ENCODE measurements at regions not wholly inside any gene's neighbourhood (a gene's known extent, or its start where the extent isn't known, plus 50 kb on each side); places are given as distances from the start of the nearest gene placed in this dataset.

- no peak overlapping the region for H2BK120ac ChIP-seq (ENCODE audit: low read depth, low read length)
Measured at GRCh38 chr9:73649552-73649951, 497.9 kb downstream of the ANXA1 start.

More at GRCh38 chr9:73649552-73649951, 497.9 kb downstream of the ANXA1 start:
- no peak overlapping the region for H3K9ac ChIP-seq (ENCODE audit: low read depth, low read length)
- H2AK5ac ChIP-seq (ENCODE audit: low read depth, low read length): no peak overlapping the region
- H3K4me1 ChIP-seq (ENCODE audit: control insufficient read depth, insufficient read depth, low read length): no peaks in the 10 kb centered on the region
- H3K14ac ChIP-seq (replicated peaks; ENCODE audit: low read depth, low read length): no peak overlapping the region
- H3K9me1 ChIP-seq (ENCODE audit: insufficient read depth, low read length): no peaks in the 10 kb centered on the region
- ChIA-PET CTCF (no interaction called here), POLR2A (ENCODE audit: unreplicated experiment) (no interaction called here)
- H3K27me3 ChIP-seq (ENCODE audit: control insufficient read depth, insufficient read depth, low read length): no peaks in the 10 kb centered on the region
- H3K9me3 ChIP-seq (ENCODE audit: control insufficient read depth, insufficient read depth, low read length): peaks cover 17% of the 10 kb centered on the region
- H3K4me3 ChIP-seq (ENCODE audit: insufficient read depth, low read depth, low read length): no peak overlapping the region
- no peak overlapping the region for H3K4me2 ChIP-seq (ENCODE audit: low read depth, low read length)
- no CpG with 5 or more reads among the region's 10 CpGs for WGBS, 2 experiments (ENCODE audit: extremely low coverage in 2 of 2, insufficient read length in 1 of 2)
- no peaks in the 10 kb centered on the region for H3K36me3 ChIP-seq (ENCODE audit: control insufficient read depth, insufficient read depth, low read length)
- no peak for TF ChIP-seq RCOR1 (IDR thresholded peaks at IDR 0.05; ENCODE audit: insufficient replicate concordance, low read length)
- no peak for TF ChIP-seq FOS (IDR thresholded peaks at IDR 0.05; ENCODE audit: low read depth, low read length)
- no peak for TF ChIP-seq RFX5 (IDR thresholded peaks at IDR 0.05; ENCODE audit: low read depth, low read length)
- TF ChIP-seq, protein P1, sequence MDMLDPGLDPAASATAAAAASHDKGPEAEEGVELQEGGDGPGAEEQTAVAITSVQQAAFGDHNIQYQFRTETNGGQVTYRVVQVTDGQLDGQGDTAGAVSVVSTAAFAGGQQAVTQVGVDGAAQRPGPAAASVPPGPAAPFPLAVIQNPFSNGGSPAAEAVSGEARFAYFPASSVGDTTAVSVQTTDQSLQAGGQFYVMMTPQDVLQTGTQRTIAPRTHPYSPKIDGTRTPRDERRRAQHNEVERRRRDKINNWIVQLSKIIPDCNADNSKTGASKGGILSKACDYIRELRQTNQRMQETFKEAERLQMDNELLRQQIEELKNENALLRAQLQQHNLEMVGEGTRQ (IDR thresholded peaks at IDR 0.05; ENCODE audit: low read depth, low read length): no peak
- no peak for TF ChIP-seq MAFK (IDR thresholded peaks at IDR 0.05; ENCODE audit: low read depth, low read length)
- TF ChIP-seq POLR2A (IDR thresholded peaks at IDR 0.05; ENCODE audit: low read depth, low read length): no peak
- no peak for TF ChIP-seq NFE2L2 (IDR thresholded peaks at IDR 0.05; ENCODE audit: low read depth, low read length)
- TF ChIP-seq CEBPB (IDR thresholded peaks at IDR 0.05; ENCODE audit: low read depth, low read length): no peak
- no peak for TF ChIP-seq MXI1 (IDR thresholded peaks at IDR 0.05; ENCODE audit: borderline replicate concordance, low read depth, low read length)
- no peak for TF ChIP-seq MAZ (IDR thresholded peaks at IDR 0.05; ENCODE audit: borderline replicate concordance, low read depth, low read length)
- TF ChIP-seq CHD1 (IDR thresholded peaks at IDR 0.05; ENCODE audit: low read depth, low read length): no peak
- no peak for TF ChIP-seq RAD21 (IDR thresholded peaks at IDR 0.05; ENCODE audit: low read length)
- TF ChIP-seq, protein P2, sequence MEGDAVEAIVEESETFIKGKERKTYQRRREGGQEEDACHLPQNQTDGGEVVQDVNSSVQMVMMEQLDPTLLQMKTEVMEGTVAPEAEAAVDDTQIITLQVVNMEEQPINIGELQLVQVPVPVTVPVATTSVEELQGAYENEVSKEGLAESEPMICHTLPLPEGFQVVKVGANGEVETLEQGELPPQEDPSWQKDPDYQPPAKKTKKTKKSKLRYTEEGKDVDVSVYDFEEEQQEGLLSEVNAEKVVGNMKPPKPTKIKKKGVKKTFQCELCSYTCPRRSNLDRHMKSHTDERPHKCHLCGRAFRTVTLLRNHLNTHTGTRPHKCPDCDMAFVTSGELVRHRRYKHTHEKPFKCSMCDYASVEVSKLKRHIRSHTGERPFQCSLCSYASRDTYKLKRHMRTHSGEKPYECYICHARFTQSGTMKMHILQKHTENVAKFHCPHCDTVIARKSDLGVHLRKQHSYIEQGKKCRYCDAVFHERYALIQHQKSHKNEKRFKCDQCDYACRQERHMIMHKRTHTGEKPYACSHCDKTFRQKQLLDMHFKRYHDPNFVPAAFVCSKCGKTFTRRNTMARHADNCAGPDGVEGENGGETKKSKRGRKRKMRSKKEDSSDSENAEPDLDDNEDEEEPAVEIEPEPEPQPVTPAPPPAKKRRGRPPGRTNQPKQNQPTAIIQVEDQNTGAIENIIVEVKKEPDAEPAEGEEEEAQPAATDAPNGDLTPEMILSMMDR (conservative IDR thresholded peaks at IDR 0.05; ENCODE audit: low read depth, low read length): no peak
- no peak for TF ChIP-seq BHLHE40 (IDR thresholded peaks at IDR 0.05; ENCODE audit: low read depth, low read length)
- no peak for TF ChIP-seq SMC3 (IDR thresholded peaks at IDR 0.05; ENCODE audit: low read depth, low read length)
- TF ChIP-seq, protein P3, sequence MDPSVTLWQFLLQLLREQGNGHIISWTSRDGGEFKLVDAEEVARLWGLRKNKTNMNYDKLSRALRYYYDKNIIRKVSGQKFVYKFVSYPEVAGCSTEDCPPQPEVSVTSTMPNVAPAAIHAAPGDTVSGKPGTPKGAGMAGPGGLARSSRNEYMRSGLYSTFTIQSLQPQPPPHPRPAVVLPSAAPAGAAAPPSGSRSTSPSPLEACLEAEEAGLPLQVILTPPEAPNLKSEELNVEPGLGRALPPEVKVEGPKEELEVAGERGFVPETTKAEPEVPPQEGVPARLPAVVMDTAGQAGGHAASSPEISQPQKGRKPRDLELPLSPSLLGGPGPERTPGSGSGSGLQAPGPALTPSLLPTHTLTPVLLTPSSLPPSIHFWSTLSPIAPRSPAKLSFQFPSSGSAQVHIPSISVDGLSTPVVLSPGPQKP (IDR thresholded peaks at IDR 0.05; ENCODE audit: borderline replicate concordance, low read depth, low read length): no peak
- H4K20me1 ChIP-seq (ENCODE audit: insufficient read depth, low read length): no peaks in the 10 kb centered on the region
- no peak overlapping the region for H4K8ac ChIP-seq (ENCODE audit: low read depth in 2 of 2, low read length in 2 of 2)
- H4K5ac ChIP-seq (ENCODE audit: low read depth, low read length): no peak overlapping the region
- H3K23ac ChIP-seq (ENCODE audit: low read depth, low read length): no peak overlapping the region
- no peak overlapping the region for H2BK15ac ChIP-seq (ENCODE audit: low read depth, low read length)
- no peak overlapping the region for H3K4ac ChIP-seq (ENCODE audit: low read depth, low read length)
- no peak overlapping the region for H2AK9ac ChIP-seq (replicated peaks; ENCODE audit: low read depth, low read length, poor library complexity)
- H3K27ac ChIP-seq (ENCODE audit: insufficient read depth, low read length): no peak overlapping the region
- BruUV-seq (replicated peaks): no TSS peak
- no peak for DNase-seq
- intact Hi-C loops (cut with micrococcal nuclease) (no loop called here), in situ Hi-C loops (cut with MboI; ENCODE audit: low sequenced_read_pairs) (no loop called here), dilution Hi-C loops (cut with HindIII; ENCODE audit: low sequenced_read_pairs, unreplicated experiment) (no loop called here)
- no peak overlapping the region for H4K91ac ChIP-seq (ENCODE audit: insufficient read depth, low read depth, low read length)
- H3K79me1 ChIP-seq (ENCODE audit: low read depth in 1 of 2, low read length in 2 of 2): no peaks in the 10 kb centered on the region
- H3K18ac ChIP-seq (ENCODE audit: low read depth, low read length): no peak overlapping the region
- no peak overlapping the region for H3K56ac ChIP-seq (ENCODE audit: extremely low read depth, insufficient read depth, low read length)
- H2AFZ ChIP-seq (replicated peaks; ENCODE audit: low read length, poor library complexity): no peak overlapping the region
- ATAC-seq (ENCODE audit: low read depth): no peak
- no peak overlapping the region for H2BK5ac ChIP-seq (ENCODE audit: low read depth, low read length, poor library complexity, severe bottlenecking)
- H2BK20ac ChIP-seq (ENCODE audit: low read depth, low read length): no peak overlapping the region

Data from IMR-90 (cell line).